ENCODE measurements at regions not wholly inside any gene's neighbourhood (a gene's known extent, or its start where the extent isn't known, plus 50 kb on each side); places are given as distances from the start of the nearest gene placed in this dataset.

GRCh38 chr18:39770399-39770798, 2184.6 kb upstream of the PIK3C3 start:
- no peak for DNase-seq (ENCODE audit: low spot score)

GRCh38 chr18:39764873-39765272, 2190.2 kb upstream of the PIK3C3 start:
- no peaks in the 10 kb centered on the region for H3K27me3 ChIP-seq (ENCODE audit: control insufficient read depth in 4 of 4, insufficient read depth in 4 of 4, low read length in 3 of 4)
- no peak overlapping the region for H3K9ac ChIP-seq (ENCODE audit: low read depth in 1 of 2, low read length in 2 of 2)
- H3K4me3 ChIP-seq (ENCODE audit: low read depth in 1 of 3, low read length in 3 of 3) = no peak overlapping the region
- TF ChIP-seq JUND (IDR thresholded peaks at IDR 0.05) (no peak), ZBTB33 (IDR thresholded peaks at IDR 0.05) (no peak), EGR1 (IDR thresholded peaks at IDR 0.05; ENCODE audit: low read depth in 2 of 2) (no peak), TAF1 (conservative IDR thresholded peaks at IDR 0.05) (no peak), FOXA2 (IDR thresholded peaks at IDR 0.05) (no peak), REST (IDR thresholded peaks at IDR 0.05) (no peak), RAD21 (IDR thresholded peaks at IDR 0.05) (no peak), FOXA1 (IDR thresholded peaks at IDR 0.05) (no peak), RXRA (IDR thresholded peaks at IDR 0.05) (no peak), NR2F2 (IDR thresholded peaks at IDR 0.05) (no peak), YY1 (IDR thresholded peaks at IDR 0.05) (no peak), SP1 (IDR thresholded peaks at IDR 0.05) (no peak), MAX (IDR thresholded peaks at IDR 0.05) (no peak), ATF3 (IDR thresholded peaks at IDR 0.05) (no peak), CTCF (IDR thresholded peaks at IDR 0.05; ENCODE audit: low read depth, low read length, missing input control) (no peak), HNF4G (IDR thresholded peaks at IDR 0.05) (no peak), HNF4A (conservative IDR thresholded peaks at IDR 0.05) (no peak), GABPA (IDR thresholded peaks at IDR 0.05 in 1 of 2, conservative IDR thresholded peaks at IDR 0.05 in 1 of 2) (no peak)
- no peaks in the 10 kb centered on the region for H3K4me1 ChIP-seq (ENCODE audit: control insufficient read depth in 4 of 4, insufficient read depth in 4 of 4, low read length in 3 of 4)
- no peaks in the 10 kb centered on the region for H3K36me3 ChIP-seq (ENCODE audit: control insufficient read depth in 4 of 4, insufficient read depth in 3 of 4, low read depth in 1 of 4, low read length in 3 of 4)
- DNase-seq (ENCODE audit: low spot score) = no peak
- H3K9me3 ChIP-seq (ENCODE audit: control insufficient read depth in 4 of 4, low read length in 3 of 4) = peaks cover 0 to 2% (median 0%) of the 10 kb centered on the region in 4 donors
- H3K27ac ChIP-seq (ENCODE audit: low read depth in 1 of 2, low read length in 2 of 2) = no peak overlapping the region

More at GRCh38 chr18:39770399-39770798, 2184.6 kb upstream of the PIK3C3 start:
- Histone ChIP-seq H3K9ac (ENCODE audit: low read depth in 1 of 2, low read length in 2 of 2) (no peak overlapping the region), H3K36me3 (ENCODE audit: control insufficient read depth in 4 of 4, insufficient read depth in 3 of 4, low read depth in 1 of 4, low read length in 3 of 4) (no peaks in the 10 kb centered on the region), H3K4me3 (ENCODE audit: low read depth in 1 of 3, low read length in 3 of 3) (no peak overlapping the region), H3K9me3 (ENCODE audit: control insufficient read depth in 4 of 4, low read length in 3 of 4) (peaks cover 0 to 2% (median 0%) of the 10 kb centered on the region in 4 donors), H3K27me3 (ENCODE audit: control insufficient read depth in 4 of 4, insufficient read depth in 4 of 4, low read length in 3 of 4) (no peaks in the 10 kb centered on the region), H3K27ac (ENCODE audit: low read depth in 1 of 2, low read length in 2 of 2) (no peak overlapping the region), H3K4me1 (ENCODE audit: control insufficient read depth in 4 of 4, insufficient read depth in 4 of 4, low read length in 3 of 4) (no peaks in the 10 kb centered on the region)
- WGBS = 89% methylated on average over 1 of the region's 1 CpG
- TF ChIP-seq GABPA (IDR thresholded peaks at IDR 0.05 in 1 of 2, conservative IDR thresholded peaks at IDR 0.05 in 1 of 2) (no peak), HNF4G (IDR thresholded peaks at IDR 0.05) (no peak), YY1 (IDR thresholded peaks at IDR 0.05) (no peak)

Measured in liver (tissue), 8 donors.